HG03095 (cell line): ENCODE measurements at regions not wholly inside any gene's neighbourhood (a gene's known extent, or its start where the extent isn't known, plus 50 kb on each side); places are given as distances from the start of the nearest gene placed in this dataset.
"Not testable (repeated sequence)": the region's sequence is repeated elsewhere in the genome, so short reads cannot be mapped to it uniquely, and the experiment has no call there.

Source experiments
- ATAC-seq: cut with Tn5 transposase; IDR thresholded peaks from one replicate; pipeline ENCODE4 v1.9.1; 2021; ENCODE audit warnings: moderate library complexity; ENCODE audit not compliant: unreplicated experiment

GRCh38 chr1:61028136-61028535, 54.2 kb upstream of the NFIA start:
- ATAC-seq: no peak

GRCh38 chr1:61018068-61018467, 64.3 kb upstream of the NFIA start:
- ATAC-seq: not testable (repeated sequence)

GRCh38 chr1:61017651-61018050, 64.7 kb upstream of the NFIA start:
- ATAC-seq: no peak

- no peak for ATAC-seq
Observed at GRCh38 chr1:61013946-61014667, 68.3 kb upstream of the NFIA start.

GRCh38 chr1:61013189-61013945, 69.0 kb upstream of the NFIA start:
- no peak for ATAC-seq

- ATAC-seq: no peak
Observed at GRCh38 chr1:61012341-61012761, 70.0 kb upstream of the NFIA start.

GRCh38 chr1:61011561-61012263, 70.6 kb upstream of the NFIA start:
- ATAC-seq: no peak

- ATAC-seq: no peak
Observed at GRCh38 chr1:61007534-61008364, 74.6 kb upstream of the NFIA start.

- ATAC-seq: no peak
Observed at GRCh38 chr1:61005614-61006580, 76.5 kb upstream of the NFIA start.

GRCh38 chr1:61004262-61005003, 77.9 kb upstream of the NFIA start:
- ATAC-seq: no peak

GRCh38 chr1:61000327-61000726, 82.0 kb upstream of the NFIA start:
- ATAC-seq: no peak

- ATAC-seq: no peak
Observed at GRCh38 chr1:60998786-60999185, 83.6 kb upstream of the NFIA start.

- ATAC-seq: no peak
Observed at GRCh38 chr1:60994828-60995492, 87.4 kb upstream of the NFIA start.

- ATAC-seq: no peak
Observed at GRCh38 chr1:60994369-60994768, 88.0 kb upstream of the NFIA start.

- no peak for ATAC-seq
Observed at GRCh38 chr1:60992165-60992564, 90.2 kb upstream of the NFIA start.

- ATAC-seq: no peak
Observed at GRCh38 chr1:60990714-60991090, 91.7 kb upstream of the NFIA start.

GRCh38 chr1:60989749-60990713, 92.3 kb upstream of the NFIA start:
- no peak for ATAC-seq
